A549 (cell line): ENCODE measurements at regions not wholly inside any gene's neighbourhood (a gene's known extent, or its start where the extent isn't known, plus 50 kb on each side); places are given as distances from the start of the nearest gene placed in this dataset.

Experiments used
- ATAC-seq, 2 experiments: fragments of 200-7000 bp in 1 of 2; fragments of >200 bp in 1 of 2; cut with Nextera tagmentation in 1 of 2; cut with Tn5 transposase in 1 of 2; 3 replicates each; pipeline versions ENCODE4 v1.8.0 to v1.9.1; 2018 to 2020; ENCODE audit warnings: mild to moderate bottlenecking in 1 of 2, moderate library complexity in 1 of 2
- CTCF ChIA-PET: fragments of 300-600 bp; sonication (Branson Sonifier 250); formaldehyde crosslinking; extraction: SDS; loops from one replicate; lab custom pipeline; 2021; ENCODE audit warnings: antibody characterized with exemption, inconsistent platforms; lab: Yijun Ruan, JAX
- POLR2A ChIA-PET: fragments of 350-600 bp; formaldehyde crosslinking; extraction: SDS; loops from one replicate; lab custom pipeline; 2021; ENCODE audit warnings: antibody characterized with exemption, inconsistent platforms; lab: Yijun Ruan, JAX
- DNase-seq, 2 experiments: peaks; one replicate each; pipeline versions ENCODE4 v3.0.0 to v3.0.0-alpha.2; 2011 to 2016; ENCODE audit warnings: low read depth in 1 of 2, low spot score in 1 of 2
- FAIRE-seq: peaks from 2 replicates; lab custom pipeline; 2011; peaks lifted over from hg19 to GRCh38; lab: Jason Lieb, UNC
- H3K27ac ChIP-seq, 2 experiments: fragments of >200 bp; sonication (Bioruptor Twin); formaldehyde crosslinking; 3 replicates each; pipeline ENCODE4 v1.5.1; 2016 to 2017
- H3K4me1 ChIP-seq: fragments of >200 bp; sonication (Bioruptor Twin); formaldehyde crosslinking; 3 replicates; pipeline ENCODE4 v1.6.1; 2016
- H3K4me2 ChIP-seq: fragments of >200 bp; sonication (Bioruptor Twin); formaldehyde crosslinking; 3 replicates; pipeline ENCODE4 v1.6.1; 2016
- H3K4me3 ChIP-seq: fragments of >200 bp; sonication (Bioruptor Twin); formaldehyde crosslinking; 3 replicates; pipeline ENCODE4 v1.5.1; 2016
- H3K9me3 ChIP-seq: fragments of >200 bp; sonication (Bioruptor Twin); formaldehyde crosslinking; 3 replicates; pipeline ENCODE4 v1.6.1; 2016
- BHLHE40 ChIP-seq: IDR thresholded peaks from 2 replicates; pipeline ENCODE4 v1.6.1; 2012; ENCODE audit warnings: low read depth, low read length, inconsistent platforms
- CBX2 ChIP-seq: fragments of 200-600 bp; sonication (generic); IDR thresholded peaks from 2 replicates; pipeline ENCODE4 v1.6.1; 2016; ENCODE audit warnings: low read depth, mild to moderate bottlenecking, borderline replicate concordance
- CEBPB ChIP-seq, 2 experiments: fragments of >200 bp in 1 of 2; sonication (Bioruptor Twin) in 1 of 2; formaldehyde crosslinking in 1 of 2; IDR thresholded peaks; 2 replicates each; pipeline ENCODE4 v1.6.1; 2012 to 2016
- CTCF ChIP-seq: fragments of >200 bp; sonication (Bioruptor Twin); formaldehyde crosslinking; IDR thresholded peaks from 3 replicates; pipeline ENCODE4 v1.5.1; 2016
- FOSL2 ChIP-seq, 2 experiments: fragments of 450-650 bp in 1 of 2; fragments of >200 bp in 1 of 2; sonication (Bioruptor Twin) in 1 of 2; formaldehyde crosslinking; IDR thresholded peaks; 2 replicates each; pipeline versions ENCODE4 v1.5.0 to v1.6.1; 2016 to 2020; ENCODE audit warnings: mild to moderate bottlenecking in 1 of 2, moderate library complexity in 1 of 2
- FOXS1 ChIP-seq: fragments of 250-450 bp; sonication (Bioruptor Pico); IDR thresholded peaks from 2 replicates; pipeline ENCODE4 v1.5.0; 2020; ENCODE audit warnings: mild to moderate bottlenecking, moderate library complexity
- HEYL ChIP-seq: fragments of 250-450 bp; sonication (Bioruptor Pico); IDR thresholded peaks from 2 replicates; pipeline ENCODE4 v1.8.0; 2021; ENCODE audit warnings: mild to moderate bottlenecking, moderate library complexity
- JUN ChIP-seq, 2 experiments: fragments of >200 bp; sonication (Bioruptor Twin); formaldehyde crosslinking; IDR thresholded peaks; 2 replicates in 1 of 2; 3 replicates in 1 of 2; pipeline ENCODE4 v1.6.1; 2016 to 2017
- MAX ChIP-seq: IDR thresholded peaks from 2 replicates; pipeline ENCODE4 v1.6.1; 2012
- POLR2A ChIP-seq: IDR thresholded peaks from 2 replicates; pipeline ENCODE4 v1.6.1; 2012; ENCODE audit warnings: mild to moderate bottlenecking, low read length
- REST ChIP-seq: fragments of 200-600 bp; sonication (generic); IDR thresholded peaks from 2 replicates; pipeline ENCODE4 v1.6.1; 2016; ENCODE audit warnings: antibody characterized with exemption, mild to moderate bottlenecking, moderate library complexity
- RFX5 ChIP-seq: fragments of 450-650 bp; IDR thresholded peaks from 2 replicates; pipeline ENCODE4 v1.7.1; 2014; ENCODE audit warnings: antibody characterized with exemption, mild to moderate bottlenecking, moderate library complexity
- TFCP2L1 ChIP-seq: fragments of 250-450 bp; sonication (Bioruptor Pico); IDR thresholded peaks from 2 replicates; pipeline ENCODE4 v1.5.0; 2021; ENCODE audit warnings: mild to moderate bottlenecking
- WGBS: methylation state at CpG from one replicate; pipeline ENCODE4 v1.1.6; 2017; ENCODE audit errors: missing lambda C conversion rate; 5-methylcytosine and 5-hydroxymethylcytosine counted together

GRCh38 chr2:216583147-216583546, 50.1 kb upstream of the IGFBP2 start:
- Histone ChIP-seq H3K4me1 (no peaks in the 10 kb centered on the region), H3K27ac (no peak overlapping the region), H3K9me3 (peaks cover 4% of the 10 kb centered on the region; the same call in 1 of the 3 replicates), H3K4me2 (no peak overlapping the region), H3K4me3 (no peak overlapping the region)
- 30% methylated on average over 8 of the region's 8 CpGs for WGBS
- no peak; a peak in 2 of 6 replicates for ATAC-seq
- DNase-seq: peak in 1 of 2 experiments; percentile 14
- POLR2A ChIA-PET: no interaction called here
- CTCF ChIA-PET: interaction anchor here (0.6 to 0.7 kb wide), 2 partner anchors 77 to 83 kb away, joined by 3 read pairs; no protein-coding TSS in a partner anchor
- FAIRE-seq: no peak
- no peak for TF ChIP-seq MAX
- no peak for TF ChIP-seq CEBPB (IDR thresholded peaks at IDR 0.05)
- no peak for TF ChIP-seq REST
- TF ChIP-seq FOSL2 (IDR thresholded peaks at IDR 0.05): no peak
- TF ChIP-seq FOSL2 (CRISPR knock-in tag; IDR thresholded peaks at IDR 0.05): no peak
- no peak for TF ChIP-seq CBX2
- no peak for TF ChIP-seq FOXS1
- no peak for TF ChIP-seq RFX5
- TF ChIP-seq POLR2A: no peak
- TF ChIP-seq HEYL: no peak
- TF ChIP-seq CTCF: no peak
- TF ChIP-seq BHLHE40: no peak
- TF ChIP-seq TFCP2L1 (CRISPR knock-in tag): no peak
- TF ChIP-seq JUN (IDR thresholded peaks at IDR 0.05): no peak
